ENCODE measurements at regions not wholly inside any gene's neighbourhood (a gene's known extent, or its start where the extent isn't known, plus 50 kb on each side); places are given as distances from the start of the nearest gene placed in this dataset.
"Not testable (repeated sequence)": the region's sequence is repeated elsewhere in the genome, so short reads cannot be mapped to it uniquely, and the experiment has no call there.

GRCh38 chr7:81272176-81272575 is 353.3 kb upstream of the SEMA3C start:
- no peak for DNase-seq

- no peak for DNase-seq
Observed at GRCh38 chr7:81268551-81268950, 349.7 kb upstream of the SEMA3C start.

GRCh38 chr7:81267508-81267907 is 348.7 kb upstream of the SEMA3C start:
- DNase-seq = no peak

GRCh38 chr7:81264116-81264515 is 345.3 kb upstream of the SEMA3C start:
- DNase-seq = no peak

- no peak for DNase-seq
Observed at GRCh38 chr7:81260152-81260551, 341.3 kb upstream of the SEMA3C start.

- DNase-seq = no peak
Observed at GRCh38 chr7:81256991-81257390, 338.1 kb upstream of the SEMA3C start.

GRCh38 chr7:81248420-81248819 is 329.6 kb upstream of the SEMA3C start:
- no peak for DNase-seq

- DNase-seq = not testable (repeated sequence)
Observed at GRCh38 chr7:81247364-81247763, 328.5 kb upstream of the SEMA3C start.

- DNase-seq = no peak
Observed at GRCh38 chr7:81245353-81245752, 326.5 kb upstream of the SEMA3C start.

- DNase-seq = no peak
Observed at GRCh38 chr7:81244224-81244623, 325.4 kb upstream of the SEMA3C start.

GRCh38 chr7:81236560-81236959 is 317.7 kb upstream of the SEMA3C start:
- DNase-seq = no peak

- no peak for DNase-seq
Observed at GRCh38 chr7:81235997-81236396, 317.1 kb upstream of the SEMA3C start.

GRCh38 chr7:81234896-81235295 is 316.0 kb upstream of the SEMA3C start:
- no peak for DNase-seq

GRCh38 chr7:81233208-81233940 is 314.5 kb upstream of the SEMA3C start:
- DNase-seq = no peak

- DNase-seq = no peak
Observed at GRCh38 chr7:81232084-81232799, 313.4 kb upstream of the SEMA3C start.

- no peak for DNase-seq
Observed at GRCh38 chr7:81231301-81231838, 312.5 kb upstream of the SEMA3C start.

GRCh38 chr7:81226234-81226633 is 307.4 kb upstream of the SEMA3C start:
- no peak for DNase-seq

GRCh38 chr7:81222692-81223091 is 303.8 kb upstream of the SEMA3C start:
- not testable (repeated sequence) for DNase-seq

- no peak for DNase-seq
Observed at GRCh38 chr7:81221527-81222217, 302.8 kb upstream of the SEMA3C start.

- DNase-seq = no peak
Observed at GRCh38 chr7:81218480-81219106, 299.7 kb upstream of the SEMA3C start.

GRCh38 chr7:81213394-81213793 is 294.5 kb upstream of the SEMA3C start:
- no peak for DNase-seq

GRCh38 chr7:81211934-81212320 is 293.1 kb upstream of the SEMA3C start:
- no peak for DNase-seq
